Fibroblast of lung (primary cell): ENCODE measurements at regions not wholly inside any gene's neighbourhood (a gene's known extent, or its start where the extent isn't known, plus 50 kb on each side); places are given as distances from the start of the nearest gene placed in this dataset.

Experiments used
- EZH2 ChIP-seq: IDR thresholded peaks from 2 replicates; pipeline ENCODE4 v1.5.1; 2012; ENCODE audit warnings: low read length, control low read depth, mild to moderate bottlenecking; ENCODE audit errors: missing control alignments
- TF ChIP-seq, protein P1 (sequence below), 2 donors: IDR thresholded peaks in 1 of 2; conservative IDR thresholded peaks in 1 of 2; 1 replicate in 1 of 2; 2 replicates in 1 of 2; pipeline ENCODE4 v1.5.1; 2011 to 2012; ENCODE audit warnings: low read length in 2 of 2, control low read depth in 1 of 2, inconsistent platforms in 1 of 2, low read depth in 1 of 2, mild to moderate bottlenecking in 1 of 2

DNA sequence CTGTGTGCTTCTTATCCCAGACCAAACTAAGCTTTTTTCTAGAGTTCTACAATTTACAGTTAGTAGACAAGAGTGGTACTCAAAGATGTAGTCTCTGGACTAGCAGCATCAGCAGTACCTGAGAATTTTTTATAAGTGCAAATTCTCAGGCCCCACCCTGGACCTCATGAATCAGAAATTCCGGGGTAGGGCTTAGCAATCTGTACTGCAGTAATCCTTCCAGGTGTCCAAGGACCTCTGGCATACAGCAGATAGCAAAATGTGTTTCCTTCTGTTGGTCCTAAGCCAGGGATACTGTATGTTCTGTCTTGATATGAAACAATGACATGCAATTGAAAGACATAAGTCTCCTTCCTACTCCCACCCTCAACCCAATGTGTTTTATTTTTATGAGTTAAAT lies 194.3 kb downstream of the MSX2 start:
- TF ChIP-seq, protein P1, sequence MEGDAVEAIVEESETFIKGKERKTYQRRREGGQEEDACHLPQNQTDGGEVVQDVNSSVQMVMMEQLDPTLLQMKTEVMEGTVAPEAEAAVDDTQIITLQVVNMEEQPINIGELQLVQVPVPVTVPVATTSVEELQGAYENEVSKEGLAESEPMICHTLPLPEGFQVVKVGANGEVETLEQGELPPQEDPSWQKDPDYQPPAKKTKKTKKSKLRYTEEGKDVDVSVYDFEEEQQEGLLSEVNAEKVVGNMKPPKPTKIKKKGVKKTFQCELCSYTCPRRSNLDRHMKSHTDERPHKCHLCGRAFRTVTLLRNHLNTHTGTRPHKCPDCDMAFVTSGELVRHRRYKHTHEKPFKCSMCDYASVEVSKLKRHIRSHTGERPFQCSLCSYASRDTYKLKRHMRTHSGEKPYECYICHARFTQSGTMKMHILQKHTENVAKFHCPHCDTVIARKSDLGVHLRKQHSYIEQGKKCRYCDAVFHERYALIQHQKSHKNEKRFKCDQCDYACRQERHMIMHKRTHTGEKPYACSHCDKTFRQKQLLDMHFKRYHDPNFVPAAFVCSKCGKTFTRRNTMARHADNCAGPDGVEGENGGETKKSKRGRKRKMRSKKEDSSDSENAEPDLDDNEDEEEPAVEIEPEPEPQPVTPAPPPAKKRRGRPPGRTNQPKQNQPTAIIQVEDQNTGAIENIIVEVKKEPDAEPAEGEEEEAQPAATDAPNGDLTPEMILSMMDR (conservative IDR thresholded peaks at IDR 0.05 in 1 of 2, IDR thresholded peaks at IDR 0.05 in 1 of 2; ENCODE audit: low read depth in 1 of 2, low read length in 2 of 2): no peak
- TF ChIP-seq EZH2: no peak
